Esophagus (tissue), 2 donors: ENCODE measurements at regions not wholly inside any gene's neighbourhood (a gene's known extent, or its start where the extent isn't known, plus 50 kb on each side); places are given as distances from the start of the nearest gene placed in this dataset.
"Not testable (repeated sequence)": the region's sequence is repeated elsewhere in the genome, so short reads cannot be mapped to it uniquely, and the experiment has no call there.

ENCODE experiments used
- H3K27ac ChIP-seq, 2 donors: one replicate each; pipeline ENCODE4 v1.5.1; 2013; ENCODE audit warnings: low read depth in 2 of 2, mild to moderate bottlenecking in 2 of 2, inconsistent platforms in 1 of 2, low read length in 1 of 2, moderate library complexity in 1 of 2
- H3K27me3 ChIP-seq, 2 donors: one replicate each; pipeline ENCODE4 v1.6.1; 2013; ENCODE audit warnings: low read length in 2 of 2, control low read depth in 1 of 2, mild to moderate bottlenecking in 1 of 2; ENCODE audit not compliant: insufficient read depth in 2 of 2, control insufficient read depth in 1 of 2
- H3K36me3 ChIP-seq, 2 donors: one replicate each; pipeline ENCODE4 v1.6.1; 2013; ENCODE audit warnings: low read length in 1 of 2; ENCODE audit not compliant: control insufficient read depth in 2 of 2, insufficient read depth in 2 of 2
- H3K4me1 ChIP-seq, 2 donors: one replicate each; pipeline ENCODE4 v1.6.1; 2013; ENCODE audit warnings: low read length in 1 of 2; ENCODE audit not compliant: control insufficient read depth in 2 of 2, insufficient read depth in 2 of 2
- H3K4me3 ChIP-seq, 2 donors: one replicate each; pipeline ENCODE4 v1.5.1; 2013; ENCODE audit warnings: low read length in 2 of 2, mild to moderate bottlenecking in 2 of 2, low read depth in 1 of 2, moderate library complexity in 1 of 2
- H3K9me3 ChIP-seq, 2 donors: one replicate each; pipeline ENCODE4 v1.6.1; 2013; ENCODE audit warnings: mild to moderate bottlenecking in 2 of 2, low read depth in 1 of 2, low read length in 1 of 2, moderate library complexity in 1 of 2; ENCODE audit not compliant: control insufficient read depth in 2 of 2, insufficient read depth in 1 of 2
- WGBS, 2 donors: extraction: QIAGEN DNeasy Blood & Tissue Kit; methylation state at CpG; one replicate each; pipeline ENCODE4 v1.1.7; 2013; 5-methylcytosine and 5-hydroxymethylcytosine counted together
- donor health status: healthy with polysubstance abuse.
- donor health status: Bipolar disorder and iron deficiency.

DNA sequence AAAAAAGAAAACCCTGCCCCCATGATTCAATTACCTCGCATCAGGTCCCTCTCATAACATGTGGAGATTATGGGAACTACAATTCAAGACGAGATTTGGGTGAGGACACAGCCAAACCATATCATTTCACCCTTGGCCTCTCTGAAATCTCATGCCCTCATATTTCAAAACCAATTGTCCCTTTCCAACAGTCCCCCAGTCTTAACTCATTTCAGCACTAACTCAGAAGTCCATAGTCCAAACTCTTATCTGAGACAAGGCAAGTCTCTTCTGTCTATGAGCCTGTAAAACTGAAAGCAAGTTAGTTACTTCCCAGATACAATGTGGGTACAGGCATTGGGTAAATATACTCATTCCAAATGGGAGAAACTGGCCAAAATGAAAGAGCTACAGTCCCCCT, 536.1 kb downstream of the MEI4 start:
- Histone ChIP-seq H3K4me1 (no peaks in the 10 kb centered on the region), H3K27ac (no peak overlapping the region), H3K4me3 (no peak overlapping the region), H3K27me3 (no peaks in the 10 kb centered on the region), H3K9me3 (peaks cover 0 to 3% of the 10 kb centered on the region in 2 donors), H3K36me3 (no peaks in the 10 kb centered on the region)
- WGBS, 2 donors, result 66% methylated on average over 2 of the region's 2 CpGs

DNA sequence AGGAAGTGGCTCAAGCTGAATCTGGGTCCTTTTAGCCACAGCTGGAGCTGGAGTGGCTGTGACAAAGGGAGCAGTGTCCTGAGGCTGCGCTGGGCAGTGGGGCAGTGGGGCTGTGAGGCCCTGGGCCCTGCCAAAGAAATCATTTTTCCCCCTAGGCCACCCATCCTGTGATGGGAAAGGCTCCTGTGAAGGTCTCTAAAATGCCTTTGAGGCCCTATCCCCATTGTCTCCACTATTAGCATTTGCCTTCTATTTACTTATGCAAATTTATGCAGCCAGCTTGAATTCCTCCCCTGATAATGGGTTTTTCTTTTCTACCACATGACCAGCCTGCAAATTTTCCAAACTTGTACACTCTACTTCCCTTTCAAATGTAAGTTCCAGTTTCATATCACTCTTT, 539.2 kb downstream of the MEI4 start:
- no peaks in the 10 kb centered on the region for H3K4me1 ChIP-seq
- WGBS, 2 donors, result 24 to 54% methylated on average over 1 of the region's 1 CpG

DNA sequence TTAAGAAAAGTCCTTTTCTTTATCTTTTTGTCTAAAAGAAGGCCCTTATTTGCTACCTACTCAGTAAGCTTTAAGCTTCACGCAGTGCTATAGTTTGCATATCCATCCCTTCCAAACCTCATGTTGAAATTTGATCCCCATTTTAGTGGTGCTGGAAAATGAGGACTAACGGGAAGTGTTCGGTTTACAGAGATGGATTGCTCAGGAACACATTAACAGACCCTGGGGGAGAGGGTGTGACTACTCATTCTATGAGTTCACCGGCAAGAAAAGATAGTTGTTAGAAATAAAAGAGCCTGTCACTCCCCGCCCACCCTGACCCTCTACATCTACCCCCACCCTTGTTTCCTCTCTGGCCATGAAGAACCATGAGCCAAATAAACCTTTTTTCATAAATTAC, 546.2 kb downstream of the MEI4 start:
- no peaks in the 10 kb centered on the region for H3K27me3 ChIP-seq
- no peaks in the 10 kb centered on the region for H3K9me3 ChIP-seq
- H3K27ac ChIP-seq, result no peak overlapping the region
- H3K4me1 ChIP-seq, result no peaks in the 10 kb centered on the region
- H3K36me3 ChIP-seq, result no peaks in the 10 kb centered on the region
- H3K4me3 ChIP-seq, result no peak overlapping the region
- 51 to 52% methylated on average over 5 of the region's 5 CpGs for WGBS, 2 donors

More for the DNA sequence above, 539.2 kb downstream of the MEI4 start:
- H3K9me3 ChIP-seq, result peaks cover 0 to 3% of the 10 kb centered on the region in 2 donors
- H3K4me3 ChIP-seq, result no peak overlapping the region
- H3K36me3 ChIP-seq, result no peaks in the 10 kb centered on the region
- H3K27me3 ChIP-seq, result no peaks in the 10 kb centered on the region
- H3K27ac ChIP-seq, result no peak overlapping the region

DNA sequence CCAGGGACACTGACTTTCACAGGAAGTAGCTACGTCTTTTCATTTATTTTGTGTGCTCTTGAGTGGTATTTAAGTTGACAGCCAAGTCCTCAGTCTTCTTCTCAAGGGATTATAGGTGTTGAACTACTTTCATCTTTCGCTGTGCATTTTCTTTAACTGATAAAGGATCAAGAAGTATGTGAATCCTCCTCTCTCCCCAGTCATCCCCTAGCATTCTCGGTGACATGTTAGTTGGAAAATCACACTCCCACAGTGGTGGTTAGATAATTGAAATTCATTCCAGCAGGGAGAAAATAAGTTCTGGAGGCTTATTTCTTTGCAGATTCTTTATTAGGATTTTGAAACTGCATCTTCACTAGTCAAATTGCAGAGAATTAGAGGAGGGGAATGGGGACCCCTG, 569.4 kb downstream of the MEI4 start:
- Histone ChIP-seq H3K27me3 (no peaks in the 10 kb centered on the region), H3K4me1 (no peaks in the 10 kb centered on the region), H3K27ac (no peak overlapping the region), H3K36me3 (no peaks in the 10 kb centered on the region), H3K4me3 (no peak overlapping the region), H3K9me3 (no peaks in the 10 kb centered on the region)
- 51 to 61% methylated on average over 3 of the region's 3 CpGs for WGBS, 2 donors

DNA sequence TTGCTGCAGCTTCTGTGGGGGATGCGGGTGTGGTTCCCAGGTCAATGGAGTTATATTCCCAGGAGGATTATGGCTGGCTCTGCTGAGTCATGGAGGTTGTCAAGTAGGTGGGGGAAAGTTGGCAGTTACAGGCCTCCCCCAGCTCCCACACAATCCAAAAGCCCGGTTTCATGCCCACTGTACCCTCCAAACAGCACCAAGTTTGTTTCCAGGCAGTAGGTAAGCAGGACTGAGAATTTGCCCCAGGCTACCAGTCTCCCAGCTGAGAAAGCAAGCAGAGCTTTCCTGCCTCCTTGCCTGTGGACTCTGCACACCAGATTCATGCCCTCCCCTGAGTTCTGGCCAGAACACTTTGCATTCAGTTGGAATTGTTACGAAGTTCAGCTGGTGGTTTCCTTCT, 578.2 kb downstream of the MEI4 start:
- Histone ChIP-seq H3K27me3 (no peaks in the 10 kb centered on the region), H3K4me3 (no peak overlapping the region), H3K9me3 (no peaks in the 10 kb centered on the region), H3K27ac (no peak overlapping the region), H3K36me3 (no peaks in the 10 kb centered on the region), H3K4me1 (no peaks in the 10 kb centered on the region)
- 83 to 91% methylated on average over 3 of the region's 3 CpGs for WGBS, 2 donors

DNA sequence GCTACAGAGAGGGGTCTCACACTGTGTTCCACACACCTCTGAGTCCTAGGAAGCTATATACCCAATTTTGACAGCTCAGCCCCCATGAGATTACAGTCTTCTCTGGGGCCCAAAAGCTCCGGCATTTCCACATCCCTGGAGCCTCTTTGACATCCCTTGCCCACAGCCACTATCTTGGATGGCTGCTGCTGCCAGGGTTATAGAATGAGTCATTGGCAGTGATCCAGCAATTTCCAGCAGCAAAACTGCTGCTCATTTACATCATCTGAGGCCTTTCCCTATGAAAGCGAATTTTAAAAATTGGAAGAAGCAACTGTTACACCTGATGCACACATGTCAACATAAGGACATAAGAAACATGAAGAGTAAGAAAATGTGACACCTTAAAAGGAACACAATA, 590.7 kb downstream of the MEI4 start:
- Histone ChIP-seq H3K4me1 (no peaks in the 10 kb centered on the region), H3K27ac (no peak overlapping the region), H3K4me3 (no peak overlapping the region), H3K27me3 (no peaks in the 10 kb centered on the region), H3K9me3 (peaks cover 4% of the 10 kb centered on the region in 2 donors), H3K36me3 (no peaks in the 10 kb centered on the region)
- 87 to 90% methylated on average over 2 of the region's 2 CpGs for WGBS, 2 donors

DNA sequence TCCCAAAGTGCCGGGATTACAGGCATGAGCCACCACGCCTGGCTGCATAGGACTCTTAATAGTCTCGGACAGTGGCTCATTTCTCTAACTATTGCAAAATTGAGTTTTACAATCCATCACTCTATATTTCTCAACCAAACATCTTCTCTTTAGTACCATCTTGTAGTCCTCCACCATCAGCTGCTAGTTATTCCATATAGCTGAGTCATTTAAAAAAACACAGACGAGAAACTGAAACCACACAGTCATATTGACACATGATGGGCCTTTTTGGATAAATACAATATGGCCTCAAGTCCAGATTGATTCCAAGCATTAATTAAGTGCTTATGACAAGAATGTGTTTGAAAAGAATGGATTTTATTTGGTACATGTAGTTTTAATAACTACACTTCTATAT, 599.1 kb downstream of the MEI4 start:
- Histone ChIP-seq H3K9me3 (no peaks in the 10 kb centered on the region), H3K36me3 (no peaks in the 10 kb centered on the region), H3K27ac (no peak overlapping the region), H3K4me1 (no peaks in the 10 kb centered on the region), H3K27me3 (no peaks in the 10 kb centered on the region), H3K4me3 (no peak overlapping the region)
- WGBS, 2 donors, result 87 to 91% methylated on average over 4 of the region's 4 CpGs

DNA sequence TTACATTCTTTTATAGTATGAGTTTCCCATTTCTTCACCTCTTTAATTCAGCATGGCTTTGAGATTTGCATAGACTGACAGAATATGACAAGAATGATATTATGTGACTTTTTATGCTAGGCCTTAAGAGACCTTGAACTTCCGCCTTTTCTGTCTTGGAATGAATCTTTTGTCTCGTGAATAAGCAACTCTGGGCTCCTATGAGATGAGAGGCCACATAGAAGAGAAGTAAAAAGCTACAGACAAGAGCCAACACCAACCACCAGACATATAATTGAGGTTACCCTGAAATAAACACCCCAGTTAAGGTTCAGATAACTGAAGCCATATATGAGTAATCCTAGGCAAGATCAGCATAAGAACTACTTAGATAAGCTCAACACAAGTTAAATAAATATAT, 600.8 kb downstream of the MEI4 start:
- H3K27ac ChIP-seq, result no peak overlapping the region
- no peaks in the 10 kb centered on the region for H3K9me3 ChIP-seq
- H3K27me3 ChIP-seq, result no peaks in the 10 kb centered on the region
- H3K4me1 ChIP-seq, result no peaks in the 10 kb centered on the region
- H3K4me3 ChIP-seq, result no peak overlapping the region
- no peaks in the 10 kb centered on the region for H3K36me3 ChIP-seq
- WGBS, 2 donors, result 54 to 55% methylated on average over 2 of the region's 2 CpGs

DNA sequence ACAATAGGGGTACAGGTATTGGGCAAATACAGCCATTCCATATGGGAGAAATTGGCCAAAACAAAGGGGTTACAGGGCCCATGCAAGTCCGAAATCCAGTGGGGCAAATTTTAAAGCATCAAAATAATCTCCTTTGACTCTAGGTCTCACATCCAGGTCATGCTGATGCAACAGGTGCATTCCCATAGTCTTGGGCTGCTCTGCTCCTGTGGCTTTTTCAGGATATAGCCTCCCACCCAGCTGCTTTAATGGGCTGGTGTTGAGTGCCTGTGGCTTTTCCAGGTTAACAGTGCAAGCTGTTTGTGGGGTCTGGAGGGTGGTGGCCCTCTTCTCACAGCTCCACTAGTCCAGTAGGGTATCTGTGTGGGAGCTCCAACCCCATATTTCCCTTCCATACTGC, 607.1 kb downstream of the MEI4 start:
- Histone ChIP-seq H3K9me3 (no peaks in the 10 kb centered on the region), H3K27me3 (no peaks in the 10 kb centered on the region), H3K4me3 (no peak overlapping the region), H3K36me3 (no peaks in the 10 kb centered on the region), H3K4me1 (no peaks in the 10 kb centered on the region), H3K27ac (no peak overlapping the region)
- WGBS, 2 donors, result 74 to 77% methylated on average over 1 of the region's 1 CpG

DNA sequence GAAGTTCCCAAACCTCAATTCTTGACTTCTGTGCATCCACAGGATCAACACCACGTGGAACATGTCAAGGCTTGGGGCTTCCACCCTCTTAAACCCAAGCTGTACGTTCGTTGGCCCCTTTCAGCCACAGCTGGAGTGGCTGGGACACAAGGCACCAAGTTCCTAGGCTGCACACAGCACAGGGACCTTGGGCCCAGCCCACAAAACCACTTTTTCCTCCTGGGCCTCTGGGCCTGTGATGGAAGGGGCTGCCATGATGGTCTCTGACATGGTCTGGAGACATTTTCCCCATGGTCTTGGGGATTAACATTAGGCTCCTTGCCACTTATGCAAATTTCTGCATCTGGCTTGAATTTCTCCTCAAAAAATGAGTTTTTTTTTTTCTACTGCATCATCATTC, 606.9 kb upstream of the IRAK1BP1 start:
- not testable (repeated sequence) for H3K9me3 ChIP-seq, H3K27me3 ChIP-seq, H3K4me1 ChIP-seq, H3K4me3 ChIP-seq, H3K27ac ChIP-seq, H3K36me3 ChIP-seq
- 39 to 47% methylated on average over 3 of the region's 3 CpGs for WGBS, 2 donors
